HG02759 (cell line): ENCODE measurements at regions not wholly inside any gene's neighbourhood (a gene's known extent, or its start where the extent isn't known, plus 50 kb on each side); places are given as distances from the start of the nearest gene placed in this dataset.
"Not testable (repeated sequence)": the region's sequence is repeated elsewhere in the genome, so short reads cannot be mapped to it uniquely, and the experiment has no call there.

ENCODE experiments used
- ATAC-seq: cut with Tn5 transposase; IDR thresholded peaks from one replicate; pipeline ENCODE4 v1.9.1; 2021; ENCODE audit warnings: mild to moderate bottlenecking, moderate library complexity; ENCODE audit not compliant: unreplicated experiment

DNA sequence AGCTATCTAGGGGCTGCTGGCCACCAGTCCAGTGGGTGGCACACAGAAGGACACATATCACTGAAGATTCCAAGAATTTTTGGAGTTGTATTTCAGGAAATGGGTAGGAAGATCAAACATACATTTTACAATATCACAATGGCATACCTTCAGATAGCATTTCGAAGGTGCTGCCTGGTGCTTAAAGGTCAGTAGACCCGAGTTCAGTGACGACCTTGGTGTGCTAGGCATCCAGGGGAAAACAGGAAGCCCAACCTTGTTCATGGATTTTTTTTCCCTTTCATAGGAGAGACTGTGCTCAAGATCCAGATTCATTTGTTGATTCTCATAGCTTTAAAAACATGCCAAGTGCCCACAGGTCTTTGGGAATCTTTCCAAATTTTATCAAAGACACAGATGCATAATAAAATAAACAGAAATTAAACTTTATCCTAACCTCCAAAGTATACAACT is 51.0 kb upstream of the RCBTB2 start:
- no peak for ATAC-seq

DNA sequence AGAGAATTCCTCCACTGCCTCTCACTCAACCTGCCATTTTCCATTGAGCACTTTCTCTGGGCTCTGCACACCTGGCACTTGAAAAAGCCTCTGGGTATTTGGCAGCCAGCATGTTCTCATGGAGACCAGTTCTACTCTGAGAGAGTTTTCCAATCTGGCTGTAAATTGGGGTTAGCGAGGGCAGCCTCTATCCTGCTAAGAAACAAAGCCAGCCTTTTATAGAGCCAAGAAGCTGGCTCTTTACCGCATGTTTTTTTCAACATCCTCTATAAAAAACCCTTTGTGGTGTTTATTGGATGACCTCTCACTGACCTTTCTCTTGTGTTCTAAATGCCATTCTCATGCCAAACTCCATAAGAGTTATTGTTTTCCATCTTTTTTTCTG is 52.6 kb upstream of the RCBTB2 start:
- no peak for ATAC-seq

DNA sequence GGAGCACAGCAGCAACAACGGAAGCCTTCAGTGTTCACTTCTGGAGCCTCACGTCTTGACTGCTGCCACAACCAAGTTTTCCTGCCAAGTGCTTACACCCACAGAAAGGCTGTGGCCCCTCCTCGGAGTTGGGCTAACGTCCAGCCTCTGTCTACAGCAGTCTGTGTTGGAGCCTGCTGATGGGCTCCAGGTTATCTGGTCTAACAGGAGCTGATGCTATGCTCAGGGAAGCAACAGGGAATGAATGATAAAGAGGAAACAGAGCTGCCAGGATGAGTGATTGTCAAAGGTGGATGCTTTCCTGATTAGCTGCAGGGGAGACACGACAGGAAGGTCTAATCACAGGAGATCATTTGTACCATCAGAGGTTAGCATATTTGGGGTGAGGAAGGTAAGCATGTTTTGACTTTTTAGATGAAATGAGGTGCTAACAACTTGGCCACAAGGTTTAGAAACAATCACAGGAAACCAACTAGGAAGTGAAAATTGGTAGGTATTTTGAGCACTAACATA is 53.8 kb upstream of the RCBTB2 start:
- ATAC-seq, result no peak

DNA sequence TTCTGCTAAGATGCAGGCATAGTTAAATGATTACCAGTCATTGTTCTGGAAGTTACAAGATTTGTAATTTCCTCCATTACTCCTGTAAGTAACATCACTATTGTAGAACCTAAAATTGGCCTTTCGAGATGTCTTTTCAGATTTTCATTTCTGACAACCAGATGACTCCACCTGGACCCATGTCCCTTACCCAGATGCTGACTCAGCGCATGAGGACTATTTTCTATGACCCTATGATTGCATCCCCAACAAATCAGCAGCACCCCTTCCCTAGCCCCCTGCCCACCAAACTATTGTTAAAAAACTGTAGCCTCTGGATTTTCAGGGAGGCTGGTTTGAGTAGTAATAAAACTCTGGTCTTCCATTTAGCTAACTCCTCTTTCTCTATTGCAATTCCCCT is 55.2 kb upstream of the RCBTB2 start:
- no peak for ATAC-seq

DNA sequence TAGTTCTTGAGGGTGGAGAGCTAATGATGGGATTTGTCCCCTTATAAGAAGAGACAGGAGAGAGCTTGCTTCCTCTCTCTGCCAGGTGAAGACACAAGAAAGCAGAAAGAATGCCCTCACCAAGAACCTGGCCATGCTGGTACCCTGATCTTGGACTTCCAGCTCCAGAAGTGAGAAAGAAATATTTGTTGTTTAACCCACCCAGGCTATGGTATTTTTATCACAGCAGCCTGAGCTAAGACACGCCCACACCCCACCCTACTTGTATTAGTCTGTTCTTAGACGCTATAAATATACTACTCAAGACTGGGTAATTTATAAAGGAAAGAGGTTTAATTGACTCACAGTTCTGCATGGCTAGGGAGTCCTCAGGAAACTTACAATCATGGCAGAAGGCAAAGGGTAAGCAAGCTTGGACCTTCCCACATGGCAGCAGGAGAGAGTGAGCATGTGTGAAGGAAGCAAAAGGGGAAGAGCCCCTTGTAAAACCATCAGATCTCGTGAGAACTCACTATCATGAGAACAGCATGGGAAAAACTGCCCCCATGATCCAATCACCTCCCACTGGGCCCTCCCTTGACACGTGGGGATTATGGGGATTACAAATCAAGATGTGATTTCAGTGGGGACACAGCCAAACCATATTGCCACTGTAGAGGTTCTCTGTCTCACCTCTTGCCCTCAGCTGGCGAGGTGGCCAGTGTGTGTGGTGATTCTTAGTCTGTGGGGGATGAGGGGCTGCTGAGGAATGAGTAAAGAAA is 57.4 kb upstream of the RCBTB2 start:
- no peak for ATAC-seq

DNA sequence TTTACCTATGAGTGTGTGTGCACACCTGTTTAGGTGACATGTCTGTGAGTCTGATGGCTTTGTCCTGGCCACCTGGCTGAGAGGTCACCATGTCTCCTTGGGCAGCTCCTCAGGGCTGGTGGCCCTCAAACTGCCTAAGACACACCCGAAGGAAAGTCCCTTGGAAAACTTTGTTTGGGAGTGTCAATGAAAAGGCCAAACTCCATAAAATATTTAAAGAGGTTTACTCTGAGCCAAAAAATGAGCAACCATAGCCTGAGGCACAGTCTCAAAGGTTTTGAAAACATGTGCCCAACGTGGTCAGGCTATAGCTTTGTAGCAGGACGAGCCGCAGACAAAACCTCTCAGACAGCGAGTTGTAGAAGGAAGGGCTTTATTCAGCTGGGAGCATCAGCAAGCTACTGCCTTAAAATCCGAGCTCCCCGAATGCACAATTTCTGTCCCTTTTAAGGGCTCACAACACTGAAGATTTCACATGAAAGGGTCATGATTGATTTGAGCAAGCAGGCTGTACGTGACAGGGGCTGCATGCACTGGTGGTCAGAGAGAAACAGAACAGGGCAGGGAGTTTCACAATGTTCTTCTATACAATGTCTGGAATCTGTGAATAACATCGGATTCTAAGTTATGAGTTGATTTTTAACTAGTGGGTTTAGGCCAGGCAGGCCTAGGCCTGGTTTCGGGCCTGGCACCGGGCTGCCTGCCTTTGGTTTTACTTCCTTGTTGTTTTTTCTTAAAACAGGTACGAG is 58.4 kb upstream of the RCBTB2 start:
- not testable (repeated sequence) for ATAC-seq

DNA sequence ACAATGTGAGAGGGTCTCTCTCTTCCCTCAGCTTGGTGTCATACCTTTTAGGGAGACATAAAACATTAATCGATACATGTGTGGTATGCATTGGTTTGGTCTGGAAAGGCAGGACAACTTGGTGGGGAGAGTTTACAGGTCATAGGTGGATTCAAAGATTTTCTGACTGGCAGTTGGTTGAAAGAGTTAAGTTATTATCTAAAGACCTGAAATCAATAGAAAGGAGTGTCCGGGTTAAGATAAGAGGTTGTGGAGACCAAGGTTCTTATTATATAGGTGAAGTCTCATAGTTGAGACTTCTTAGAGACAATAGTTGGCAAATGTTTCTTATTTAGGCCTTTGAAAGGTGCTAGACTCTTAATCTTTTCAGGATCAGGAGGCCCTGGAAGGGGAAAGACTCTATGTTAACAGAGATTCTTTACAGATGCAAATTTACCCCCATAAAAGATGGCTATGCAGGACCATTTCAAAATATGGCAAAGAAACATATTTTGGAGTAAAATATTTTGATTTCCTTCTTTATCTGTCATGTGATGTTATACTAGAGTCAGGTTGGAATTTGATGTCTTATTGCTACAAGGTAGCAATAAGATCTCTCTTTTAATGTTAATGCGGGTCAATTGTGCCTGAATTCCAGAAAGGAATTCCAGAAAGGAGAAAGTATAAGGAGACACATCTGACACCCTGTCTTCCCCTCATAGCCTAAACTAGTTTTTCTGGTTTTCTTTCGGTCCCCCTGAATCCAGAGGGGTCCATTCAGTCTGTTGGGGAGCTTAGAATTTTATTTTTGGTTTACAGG is 59.2 kb upstream of the RCBTB2 start:
- no peak for ATAC-seq

DNA sequence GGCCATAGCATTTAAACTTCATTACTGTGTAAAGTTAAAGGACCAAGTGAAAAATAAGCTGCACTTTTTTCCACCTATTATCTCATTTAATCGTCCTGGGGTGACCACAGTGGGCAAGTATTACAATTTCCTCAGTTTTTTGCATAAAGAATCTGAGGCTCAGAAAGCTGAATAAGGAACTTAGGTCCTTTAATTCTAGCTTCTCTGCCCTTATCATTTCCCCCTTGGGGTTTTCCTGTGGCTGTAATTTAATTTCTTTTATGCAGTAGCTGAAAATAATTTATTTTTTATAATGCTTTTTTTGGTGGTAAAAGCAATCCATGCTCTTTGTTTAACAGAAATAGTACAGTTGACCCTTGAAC is 59.8 kb upstream of the RCBTB2 start:
- no peak for ATAC-seq

DNA sequence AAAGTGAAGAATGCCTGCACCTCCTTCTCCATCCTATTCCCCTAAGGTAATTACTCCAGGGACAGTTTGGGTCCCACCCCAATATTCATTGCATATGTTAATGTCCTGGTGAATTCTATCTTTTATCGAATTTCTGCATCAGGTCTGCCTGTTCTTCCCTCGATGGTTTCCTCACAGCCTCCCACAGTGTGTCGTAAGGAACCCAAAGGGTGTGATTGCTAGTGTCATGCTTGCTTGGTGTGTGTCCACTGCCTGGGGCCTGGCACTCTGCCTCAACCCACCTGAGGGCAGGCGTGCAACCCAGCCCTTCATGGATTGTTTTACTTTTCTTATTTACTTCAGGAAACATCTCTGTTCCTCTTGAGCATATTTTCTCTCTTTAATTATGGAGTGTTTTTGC is 60.2 kb upstream of the CYSLTR2 start:
- ATAC-seq, result no peak

DNA sequence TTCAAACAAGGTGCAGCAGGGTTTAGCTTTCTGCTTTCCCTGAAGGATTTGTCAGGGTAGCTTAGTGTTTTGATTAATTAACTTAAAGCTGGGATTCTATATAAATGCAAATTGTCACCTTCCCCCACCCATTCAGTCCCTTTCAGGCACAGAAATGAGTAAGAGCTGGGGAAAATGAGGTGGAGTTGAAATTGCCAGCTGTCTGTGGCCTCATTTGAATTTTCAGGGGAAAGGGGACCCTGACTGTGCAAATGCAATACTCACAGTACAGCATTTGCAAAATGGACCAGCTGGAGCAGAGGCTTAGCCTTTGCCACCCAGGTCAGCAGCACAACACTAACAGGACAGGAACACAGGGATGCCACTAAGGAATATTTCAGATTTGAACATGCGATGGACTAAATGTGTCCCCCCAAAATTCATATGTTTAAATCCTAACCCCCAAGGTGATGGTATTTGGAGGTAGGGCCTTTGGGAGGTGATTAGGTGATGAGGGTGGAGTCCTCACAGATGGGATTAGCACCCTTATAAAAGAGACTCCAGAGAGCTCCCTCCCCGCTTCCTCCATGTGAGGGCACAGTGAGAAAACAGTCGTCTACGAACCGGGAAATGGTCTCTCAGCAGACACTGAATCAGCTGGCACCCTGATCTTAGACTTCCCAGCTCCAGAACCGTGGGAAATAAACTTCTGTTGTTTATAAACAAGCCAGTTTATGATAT is 59.5 kb upstream of the CYSLTR2 start:
- ATAC-seq, result peak; percentile 68

DNA sequence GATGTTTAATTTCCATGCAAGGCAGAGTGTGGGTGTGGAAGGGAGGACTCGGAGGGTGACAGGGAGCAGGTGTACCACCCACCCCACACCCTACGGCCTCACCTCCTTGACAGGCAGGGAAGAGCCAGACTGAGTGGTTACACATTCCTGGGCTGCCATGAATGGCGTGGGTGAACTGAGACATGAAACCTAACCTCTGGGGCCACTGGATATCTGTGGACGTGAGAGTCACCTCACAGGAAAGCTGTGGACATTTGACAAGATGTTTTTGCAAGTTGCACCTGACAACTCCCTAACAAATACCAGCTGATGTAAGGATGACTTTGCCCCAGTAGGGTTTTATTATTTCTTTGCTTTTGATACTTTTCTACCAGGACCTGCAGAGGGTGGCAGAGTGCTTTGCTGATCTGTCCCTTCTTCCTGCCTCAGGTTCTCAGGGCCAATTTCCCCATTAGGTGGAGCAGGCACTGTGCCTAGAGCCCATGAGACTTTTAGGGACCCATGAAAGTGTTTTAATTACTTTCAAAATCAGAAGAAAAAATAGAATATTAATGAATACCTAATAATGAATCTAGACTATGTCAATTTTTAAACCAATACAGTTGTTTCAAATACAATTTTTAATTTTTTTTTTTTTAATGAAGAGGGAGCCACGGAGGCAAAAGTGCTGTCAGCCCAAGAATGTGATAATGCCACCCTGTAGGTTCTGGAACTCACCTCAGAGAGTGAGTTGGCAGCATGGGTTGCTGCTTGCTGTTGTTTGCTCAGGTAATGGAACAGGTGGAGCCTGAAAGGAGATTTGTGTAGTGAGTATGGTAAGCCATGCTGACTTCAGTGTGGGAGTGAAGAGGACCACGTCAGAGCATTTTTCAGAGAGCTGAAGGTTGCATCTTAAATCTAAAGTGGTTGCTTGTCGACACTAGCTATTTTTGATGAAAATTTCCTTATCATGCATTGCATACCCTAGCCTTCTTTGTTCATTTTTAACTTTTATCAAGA is 58.0 kb upstream of the CYSLTR2 start:
- peak; percentile 49 for ATAC-seq

DNA sequence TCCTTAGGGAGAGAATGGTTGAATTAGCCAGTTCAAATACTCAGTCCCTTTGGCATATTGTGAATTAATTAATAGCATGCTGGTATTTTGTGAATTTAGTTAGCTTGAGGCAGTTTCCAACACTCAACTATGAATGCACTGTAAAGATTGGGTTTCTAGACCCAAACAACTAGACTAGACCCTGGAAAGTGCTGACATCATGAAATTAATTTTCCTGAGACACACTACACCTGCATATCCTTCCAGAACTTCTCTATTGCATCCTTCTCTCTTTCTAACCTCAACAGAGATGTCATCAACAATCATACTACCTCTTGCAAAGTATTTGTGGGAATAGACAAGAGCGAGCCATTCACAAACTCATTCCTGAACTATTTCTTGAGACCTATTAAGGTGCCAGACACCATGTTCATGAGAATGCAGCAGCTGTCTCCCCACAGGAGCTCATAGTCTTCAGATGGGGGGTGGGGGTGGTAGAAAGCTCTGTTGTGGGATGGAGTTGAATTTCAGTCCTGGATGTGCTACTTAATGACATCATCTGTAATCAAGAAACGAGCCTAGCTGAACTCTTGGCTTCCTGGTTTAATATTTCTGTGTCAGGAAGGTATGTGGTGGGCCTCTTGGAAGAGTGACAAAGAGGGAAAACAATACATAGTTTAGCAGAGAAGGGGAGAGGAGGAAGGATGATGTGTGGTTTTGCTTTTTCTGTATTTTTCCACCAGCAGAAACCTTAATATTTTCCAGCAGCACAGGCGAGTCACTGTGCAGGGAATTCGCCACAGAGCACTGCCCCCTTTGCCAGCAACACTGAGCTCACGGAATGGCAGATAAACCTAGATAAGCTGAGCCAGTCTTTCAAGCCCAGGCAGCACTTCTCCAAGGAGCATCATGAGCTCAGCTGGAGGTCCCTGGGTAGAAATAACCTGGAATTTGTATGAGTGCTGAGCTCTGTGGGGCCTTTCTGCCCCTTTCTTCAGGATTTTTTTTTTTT is 53.1 kb upstream of the CYSLTR2 start:
- ATAC-seq, result no peak

DNA sequence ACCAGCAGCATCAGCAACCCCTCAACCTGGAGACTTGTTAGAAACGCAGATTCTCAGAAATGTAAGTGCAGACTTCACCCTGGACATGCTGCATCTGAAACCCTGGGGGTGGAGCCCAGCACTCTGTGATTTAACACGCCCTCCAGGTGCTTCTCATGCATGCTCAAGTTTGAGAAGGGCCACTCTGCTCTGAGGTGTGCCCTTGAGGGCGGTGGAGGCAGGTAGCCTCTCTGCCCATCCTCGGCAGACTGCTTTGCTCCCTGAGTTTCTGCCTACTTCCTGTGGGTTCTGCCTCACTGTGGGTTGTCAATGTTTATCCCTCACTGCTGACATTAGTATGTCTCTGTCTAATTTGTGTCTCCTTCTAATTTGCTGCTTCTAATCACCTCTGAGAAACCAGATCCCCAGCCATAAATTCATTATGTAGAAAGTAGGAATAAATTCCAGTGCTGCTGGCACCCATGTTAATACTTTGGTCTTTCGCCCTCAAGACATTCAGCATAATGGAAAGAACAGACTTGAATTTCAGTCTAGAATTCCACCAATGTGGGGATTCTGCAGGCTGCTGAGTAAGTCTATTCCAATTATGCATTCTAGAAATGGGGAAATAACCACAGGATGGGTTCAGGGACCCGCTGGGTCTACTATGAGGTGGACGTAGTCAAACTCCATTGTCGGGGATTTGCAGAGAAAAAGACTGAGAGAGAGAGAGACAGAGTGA is 51.3 kb upstream of the CYSLTR2 start:
- ATAC-seq, result no peak

DNA sequence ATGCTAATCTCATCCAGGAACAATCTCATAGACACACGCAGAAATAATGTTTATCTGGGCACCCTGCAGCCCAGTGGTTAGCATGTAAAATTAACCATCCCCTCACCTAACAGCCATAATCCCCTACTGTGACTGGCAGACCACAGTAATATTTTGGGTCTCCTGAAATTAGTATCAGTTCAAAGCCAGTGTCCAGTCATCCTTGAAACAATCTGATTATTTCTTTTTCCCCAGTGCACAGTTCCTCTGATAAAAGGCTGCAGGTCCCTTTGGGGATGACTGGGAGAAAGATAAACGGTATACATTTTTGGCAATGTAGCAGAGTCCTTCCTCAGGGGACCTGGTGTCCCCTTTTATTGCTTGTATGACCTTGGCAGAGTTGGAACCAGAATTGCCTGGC is 50.4 kb upstream of the CYSLTR2 start:
- peak; percentile 60 for ATAC-seq
